Chondrocyte (in vitro differentiated cells): ENCODE measurements at regions not wholly inside any gene's neighbourhood (a gene's known extent, or its start where the extent isn't known, plus 50 kb on each side); places are given as distances from the start of the nearest gene placed in this dataset.

Experiments used
- DNase-seq: peaks from one replicate; pipeline ENCODE4 v3.0.0; 2021; ENCODE audit warnings: mixed read lengths, low spot score
- H3K27ac Mint-ChIP-seq: one replicate; pipeline ENCODE4 v1.8.0; 2021; ENCODE audit warnings: mild to moderate bottlenecking, moderate library complexity, mixed read lengths; ENCODE audit not compliant: unreplicated experiment
- H3K27me3 Mint-ChIP-seq: 2 replicates; pipeline ENCODE4 v1.8.0; 2021; ENCODE audit warnings: low read depth, mixed read lengths
- H3K36me3 Mint-ChIP-seq: 2 replicates; pipeline ENCODE4 v1.8.0; 2021; ENCODE audit warnings: low read depth, mixed read lengths
- H3K4me1 Mint-ChIP-seq: 2 replicates; pipeline ENCODE4 v1.8.0; 2021; ENCODE audit warnings: low read depth, mild to moderate bottlenecking, mixed read lengths
- H3K4me3 Mint-ChIP-seq: one replicate; pipeline ENCODE4 v1.8.0; 2021; ENCODE audit warnings: mild to moderate bottlenecking, moderate library complexity, mixed read lengths; ENCODE audit not compliant: unreplicated experiment
- H3K9me3 Mint-ChIP-seq: 2 replicates; pipeline ENCODE4 v1.8.0; 2021; ENCODE audit warnings: low read depth, mixed read lengths
- TF ChIP-seq, protein P1 (sequence below): fragments of 200-600 bp; sonication (generic); IDR thresholded peaks from 2 replicates; pipeline ENCODE4 v1.5.0; 2021; ENCODE audit warnings: antibody characterized with exemption, mild to moderate bottlenecking, moderate library complexity

- peaks cover 4% of the 10 kb centered on the region for H3K36me3 Mint-ChIP-seq
- DNase-seq = no peak
- H3K4me1 Mint-ChIP-seq = no peaks in the 10 kb centered on the region
- H3K27me3 Mint-ChIP-seq = no peaks in the 10 kb centered on the region
- no peak overlapping the region for H3K27ac Mint-ChIP-seq
- H3K4me3 Mint-ChIP-seq = no peak overlapping the region
- H3K9me3 Mint-ChIP-seq = peaks cover 23% of the 10 kb centered on the region
- TF ChIP-seq, protein P1, sequence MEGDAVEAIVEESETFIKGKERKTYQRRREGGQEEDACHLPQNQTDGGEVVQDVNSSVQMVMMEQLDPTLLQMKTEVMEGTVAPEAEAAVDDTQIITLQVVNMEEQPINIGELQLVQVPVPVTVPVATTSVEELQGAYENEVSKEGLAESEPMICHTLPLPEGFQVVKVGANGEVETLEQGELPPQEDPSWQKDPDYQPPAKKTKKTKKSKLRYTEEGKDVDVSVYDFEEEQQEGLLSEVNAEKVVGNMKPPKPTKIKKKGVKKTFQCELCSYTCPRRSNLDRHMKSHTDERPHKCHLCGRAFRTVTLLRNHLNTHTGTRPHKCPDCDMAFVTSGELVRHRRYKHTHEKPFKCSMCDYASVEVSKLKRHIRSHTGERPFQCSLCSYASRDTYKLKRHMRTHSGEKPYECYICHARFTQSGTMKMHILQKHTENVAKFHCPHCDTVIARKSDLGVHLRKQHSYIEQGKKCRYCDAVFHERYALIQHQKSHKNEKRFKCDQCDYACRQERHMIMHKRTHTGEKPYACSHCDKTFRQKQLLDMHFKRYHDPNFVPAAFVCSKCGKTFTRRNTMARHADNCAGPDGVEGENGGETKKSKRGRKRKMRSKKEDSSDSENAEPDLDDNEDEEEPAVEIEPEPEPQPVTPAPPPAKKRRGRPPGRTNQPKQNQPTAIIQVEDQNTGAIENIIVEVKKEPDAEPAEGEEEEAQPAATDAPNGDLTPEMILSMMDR = no peak
Observed at GRCh38 chr1:67514300-67514699, 84.1 kb upstream of the SERBP1 start.

DNA sequence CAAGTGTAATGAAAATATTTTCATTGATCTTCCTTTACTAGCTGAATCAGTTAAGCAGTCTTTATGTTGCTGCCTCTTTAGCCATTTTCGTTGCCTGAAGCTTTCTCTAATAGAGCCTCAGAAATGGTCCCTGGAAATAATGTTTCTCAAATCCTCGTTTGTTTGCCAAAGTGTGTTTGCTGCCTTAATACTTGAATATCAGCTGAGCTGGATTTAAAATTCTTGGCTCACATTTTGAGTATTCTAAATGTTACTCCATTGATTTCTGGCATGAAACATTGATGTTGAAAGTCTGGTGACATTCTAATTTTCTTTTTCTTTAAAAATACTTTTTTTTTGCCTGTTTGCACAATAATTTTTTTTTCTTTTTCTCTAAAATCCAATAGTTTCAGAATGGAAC lies 84.6 kb upstream of the SERBP1 start:
- Mint-ChIP-seq H3K4me3 (no peak overlapping the region), H3K27me3 (no peaks in the 10 kb centered on the region), H3K4me1 (no peaks in the 10 kb centered on the region), H3K9me3 (peaks cover 23% of the 10 kb centered on the region), H3K36me3 (peaks cover 4% of the 10 kb centered on the region), H3K27ac (no peak overlapping the region)
- DNase-seq = no peak
- TF ChIP-seq, protein P1 = no peak

DNA sequence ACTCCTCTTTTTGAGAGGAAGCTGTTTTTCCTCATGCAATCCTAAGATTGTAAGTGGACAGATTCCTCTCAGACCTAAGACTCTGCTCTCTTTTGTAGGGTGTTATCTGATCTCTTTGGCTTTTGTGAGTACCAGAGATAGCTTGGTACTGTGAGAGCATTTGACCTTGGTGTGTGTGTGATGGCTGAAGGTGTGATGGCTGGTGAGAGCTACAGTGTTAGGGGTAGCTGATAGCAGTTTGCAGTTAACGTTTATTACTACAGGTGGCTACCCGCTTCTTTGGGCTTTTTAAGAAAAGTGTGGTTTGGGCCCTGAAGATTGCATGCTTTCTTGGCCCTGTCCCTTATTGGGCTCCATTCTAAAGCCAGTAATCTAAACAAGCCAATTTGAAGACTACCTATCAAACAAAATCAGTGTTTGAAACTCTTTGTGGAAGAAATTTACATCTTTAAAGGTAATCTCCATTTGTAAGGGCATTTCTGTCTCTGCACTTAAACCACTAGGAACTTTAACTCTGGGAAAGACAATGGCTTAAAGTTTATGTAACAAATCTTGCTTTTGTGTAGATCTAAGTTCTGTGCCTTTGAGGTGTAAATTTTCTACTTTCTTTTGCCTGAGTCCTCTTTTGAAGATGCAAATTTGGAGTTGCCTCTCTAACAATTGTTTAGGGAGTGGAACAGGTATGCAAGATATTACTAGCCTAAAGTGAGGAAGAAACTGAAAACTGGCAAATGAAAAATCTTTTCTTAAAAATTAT lies 85.3 kb upstream of the SERBP1 start:
- Mint-ChIP-seq H3K36me3 (peaks cover 4% of the 10 kb centered on the region), H3K4me3 (no peak overlapping the region), H3K27ac (no peak overlapping the region), H3K9me3 (peaks cover 23% of the 10 kb centered on the region), H3K4me1 (no peaks in the 10 kb centered on the region), H3K27me3 (no peaks in the 10 kb centered on the region)
- TF ChIP-seq, protein P1 = no peak
- DNase-seq = no peak

DNA sequence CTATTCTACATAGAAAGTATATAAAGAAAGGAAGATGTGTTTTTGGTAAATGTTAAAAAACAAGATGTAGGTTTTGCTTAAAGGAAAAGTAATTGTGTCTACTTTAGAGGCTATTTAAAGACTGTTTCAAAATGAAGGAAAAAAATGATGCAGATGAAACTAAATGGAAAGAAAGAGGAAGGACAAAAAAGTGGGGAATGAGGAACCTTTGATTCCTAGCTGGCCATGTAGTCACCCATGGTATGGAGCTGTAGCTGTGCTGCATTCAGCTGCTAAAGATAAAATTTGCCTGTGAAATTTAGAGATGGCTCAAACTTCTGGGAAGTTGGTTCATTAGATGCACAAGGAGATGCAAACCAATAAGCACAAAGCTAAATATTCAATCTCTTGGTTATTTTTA lies 86.8 kb upstream of the SERBP1 start:
- DNase-seq = no peak
- Mint-ChIP-seq H3K4me3 (no peak overlapping the region), H3K36me3 (peaks cover 4% of the 10 kb centered on the region), H3K4me1 (no peaks in the 10 kb centered on the region), H3K27me3 (no peaks in the 10 kb centered on the region), H3K27ac (no peak overlapping the region), H3K9me3 (peaks cover 23% of the 10 kb centered on the region)
- TF ChIP-seq, protein P1 = no peak

DNA sequence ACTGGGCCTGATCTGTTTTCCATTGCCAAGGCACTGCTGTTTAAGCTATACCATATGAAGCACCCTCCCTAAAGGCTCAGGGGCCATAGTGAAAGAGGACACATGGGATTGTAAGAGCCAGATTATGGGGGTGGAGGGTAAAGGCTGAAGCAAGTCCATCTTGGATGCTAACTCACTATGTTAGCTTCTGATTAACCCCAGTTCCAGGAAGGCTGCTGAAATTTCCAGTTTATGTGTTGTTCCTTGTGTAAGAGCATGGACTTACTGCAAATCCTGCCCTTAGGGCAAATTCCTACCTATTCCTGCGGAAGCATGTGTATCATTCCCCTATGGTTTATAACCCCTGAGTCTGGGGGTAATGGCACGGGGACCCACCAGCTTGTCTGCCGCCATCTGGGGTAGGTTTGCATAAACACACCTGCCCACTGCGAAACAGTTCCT lies 91.8 kb upstream of the SERBP1 start:
- DNase-seq = no peak
- TF ChIP-seq, protein P1 = no peak
- H3K4me1 Mint-ChIP-seq = no peaks in the 10 kb centered on the region
- no peak overlapping the region for H3K4me3 Mint-ChIP-seq
- no peaks in the 10 kb centered on the region for H3K27me3 Mint-ChIP-seq
- no peaks in the 10 kb centered on the region for H3K36me3 Mint-ChIP-seq
- peaks cover 6% of the 10 kb centered on the region for H3K9me3 Mint-ChIP-seq
- no peak overlapping the region for H3K27ac Mint-ChIP-seq
